Activated T-cell treated with anti-CD3 and anti-CD28 coated beads, Interleukin-2, amount 50 U/mL, for 48 hours (primary cell): ENCODE measurements at regions not wholly inside any gene's neighbourhood (a gene's known extent, or its start where the extent isn't known, plus 50 kb on each side); places are given as distances from the start of the nearest gene placed in this dataset.

Source experiments
- DNase-seq, 2 experiments: peaks; one replicate each; pipeline ENCODE4 v3.0.0-alpha.2; 2020

- no peak for DNase-seq
Measured at GRCh38 chr9:89697553-89697952, 92.7 kb downstream of the GADD45G start.

- no peak for DNase-seq
Measured at GRCh38 chr9:89698411-89699005, 93.7 kb downstream of the GADD45G start.

GRCh38 chr9:89699646-89700045 lies 94.8 kb downstream of the GADD45G start:
- no peak for DNase-seq

- DNase-seq, result peak; percentile 76 to 77
Measured at GRCh38 chr9:89701221-89701798, 96.5 kb downstream of the GADD45G start.

- no peak for DNase-seq
Measured at GRCh38 chr9:89702401-89702800, 97.6 kb downstream of the GADD45G start.

GRCh38 chr9:89705651-89706050 lies 100.8 kb downstream of the GADD45G start:
- no peak for DNase-seq

GRCh38 chr9:89706086-89706485 lies 101.3 kb downstream of the GADD45G start:
- no peak for DNase-seq

GRCh38 chr9:89706731-89707191 lies 101.9 kb downstream of the GADD45G start:
- DNase-seq, result no peak

- no peak for DNase-seq
Measured at GRCh38 chr9:89710697-89711096, 105.9 kb downstream of the GADD45G start.

GRCh38 chr9:89711866-89712265 lies 107.1 kb downstream of the GADD45G start:
- DNase-seq, result no peak

GRCh38 chr9:89712283-89712682 lies 107.5 kb downstream of the GADD45G start:
- no peak for DNase-seq

GRCh38 chr9:89714321-89714720 lies 109.5 kb downstream of the GADD45G start:
- DNase-seq, result no peak

- DNase-seq, result no peak
Measured at GRCh38 chr9:89715318-89715858, 110.6 kb downstream of the GADD45G start.

- no peak for DNase-seq
Measured at GRCh38 chr9:89715881-89716280, 111.1 kb downstream of the GADD45G start.

- DNase-seq, result no peak
Measured at GRCh38 chr9:89716559-89716958, 111.7 kb downstream of the GADD45G start.

GRCh38 chr9:89718176-89718575 lies 113.4 kb downstream of the GADD45G start:
- DNase-seq, result no peak

GRCh38 chr9:89718651-89719050 lies 113.8 kb downstream of the GADD45G start:
- no peak for DNase-seq

- DNase-seq, result no peak
Measured at GRCh38 chr9:89719202-89719601, 114.4 kb downstream of the GADD45G start.

GRCh38 chr9:89720696-89721175 lies 115.9 kb downstream of the GADD45G start:
- no peak for DNase-seq

- no peak for DNase-seq
Measured at GRCh38 chr9:89721176-89721700, 116.4 kb downstream of the GADD45G start.

- DNase-seq, result no peak
Measured at GRCh38 chr9:89721971-89722530, 117.2 kb downstream of the GADD45G start.

GRCh38 chr9:89722712-89723111 lies 117.9 kb downstream of the GADD45G start:
- DNase-seq, result no peak

GRCh38 chr9:89723469-89724100 lies 118.8 kb downstream of the GADD45G start:
- no peak for DNase-seq
